Tibial nerve (tissue), 4 donors: ENCODE measurements at regions not wholly inside any gene's neighbourhood (a gene's known extent, or its start where the extent isn't known, plus 50 kb on each side); places are given as distances from the start of the nearest gene placed in this dataset.

Experiments
- CTCF ChIP-seq, 5 experiments: fragments of 200-600 bp in 3 of 5; fragments of 450-650 bp in 2 of 5; sonication (generic) in 3 of 5; IDR thresholded peaks; one replicate each; pipeline ENCODE4 v1.5.1; 2016 to 2019; ENCODE audit warnings: antibody characterized with exemption in 5 of 5, mild to moderate bottlenecking in 3 of 5, moderate library complexity in 2 of 5
- EP300 ChIP-seq, 2 donors: sonication (generic); formaldehyde crosslinking; IDR thresholded peaks; one replicate each; pipeline ENCODE4 v1.6.1; 2017; ENCODE audit warnings: antibody characterized with exemption in 2 of 2, mild to moderate bottlenecking in 1 of 2
- POLR2A ChIP-seq, 2 donors: fragments of 450-650 bp; IDR thresholded peaks; one replicate each; pipeline ENCODE4 v1.6.1; 2017; ENCODE audit warnings: antibody characterized with exemption in 2 of 2, mild to moderate bottlenecking in 2 of 2, moderate library complexity in 2 of 2

GRCh38 chr16:82542714-82543113 lies 84.1 kb upstream of the CDH13 start:
- TF ChIP-seq CTCF (IDR thresholded peaks at IDR 0.05) = no peak
- TF ChIP-seq POLR2A (IDR thresholded peaks at IDR 0.05) = no peak
- TF ChIP-seq EP300 (IDR thresholded peaks at IDR 0.05) = no peak
